Thymus (tissue), 11 donors: ENCODE measurements at regions not wholly inside any gene's neighbourhood (a gene's known extent, or its start where the extent isn't known, plus 50 kb on each side); places are given as distances from the start of the nearest gene placed in this dataset.

ENCODE experiments used
- DNase-seq, 9 donors: peaks; one replicate each; pipeline ENCODE4 v3.0.0-alpha.2; 2013; ENCODE audit warnings: low spot score in 9 of 9, low read depth in 6 of 9, missing footprints in 1 of 9
- H3K27ac ChIP-seq, 2 donors: one replicate each; pipeline ENCODE4 v1.5.1; 2013; ENCODE audit warnings: control low read depth in 1 of 2, low read depth in 1 of 2, low read length in 1 of 2, mild to moderate bottlenecking in 1 of 2, moderate library complexity in 1 of 2
- H3K27me3 ChIP-seq, 2 donors: one replicate each; pipeline ENCODE4 v1.5.1; 2013; ENCODE audit warnings: low read length in 1 of 2; ENCODE audit not compliant: control insufficient read depth in 2 of 2, insufficient read depth in 1 of 2
- H3K36me3 ChIP-seq, 2 donors: one replicate each; pipeline ENCODE4 v1.5.1; 2013; ENCODE audit warnings: low read length in 1 of 2, mild to moderate bottlenecking in 1 of 2, moderate library complexity in 1 of 2; ENCODE audit not compliant: control insufficient read depth in 2 of 2, insufficient read depth in 2 of 2
- H3K4me1 ChIP-seq, 2 donors: one replicate each; pipeline ENCODE4 v1.5.1; 2013; ENCODE audit warnings: low read length in 2 of 2; ENCODE audit not compliant: control insufficient read depth in 2 of 2, insufficient read depth in 2 of 2
- H3K4me3 ChIP-seq, 2 donors: one replicate each; pipeline ENCODE4 v1.5.1; 2013; ENCODE audit warnings: low read length in 2 of 2, control low read depth in 1 of 2, mild to moderate bottlenecking in 1 of 2
- H3K9me3 ChIP-seq, 2 donors: one replicate each; pipeline ENCODE4 v1.5.1; 2013; ENCODE audit warnings: low read length in 1 of 2, mild to moderate bottlenecking in 1 of 2; ENCODE audit not compliant: control insufficient read depth in 2 of 2, insufficient read depth in 1 of 2
- WGBS: extraction: QIAGEN DNeasy Blood & Tissue Kit; methylation state at CpG from one replicate; pipeline ENCODE4 v1.1.7; 2013; 5-methylcytosine and 5-hydroxymethylcytosine counted together
- donor health status: healthy.

GRCh38 chr12:46675736-46676135, 150.1 kb downstream of the SLC38A4 start:
- no peaks in the 10 kb centered on the region for H3K4me1 ChIP-seq
- 86% methylated on average over 11 of the region's 11 CpGs for WGBS

GRCh38 chr12:46674800-46675199, 151.0 kb downstream of the SLC38A4 start:
- Histone ChIP-seq H3K4me1 (no peaks in the 10 kb centered on the region), H3K9me3 (no peaks in the 10 kb centered on the region), H3K4me3 (no peak overlapping the region), H3K27me3 (no peaks in the 10 kb centered on the region), H3K27ac (no peak overlapping the region), H3K36me3 (no peaks in the 10 kb centered on the region)
- WGBS = 95% methylated on average over 4 of the region's 4 CpGs
- DNase-seq = no peak

More at GRCh38 chr12:46675736-46676135, 150.1 kb downstream of the SLC38A4 start:
- no peaks in the 10 kb centered on the region for H3K27me3 ChIP-seq
- no peaks in the 10 kb centered on the region for H3K36me3 ChIP-seq
- H3K27ac ChIP-seq = no peak overlapping the region
- no peaks in the 10 kb centered on the region for H3K9me3 ChIP-seq
- H3K4me3 ChIP-seq = no peak overlapping the region
- DNase-seq = peak in 6 of 9 donors; percentile 22 to 56 (median 25)

- no peaks in the 10 kb centered on the region for H3K36me3 ChIP-seq
- H3K27me3 ChIP-seq = no peaks in the 10 kb centered on the region
- no peak overlapping the region for H3K4me3 ChIP-seq
- no peaks in the 10 kb centered on the region for H3K4me1 ChIP-seq
- WGBS = 96% methylated on average over 1 of the region's 1 CpG
- H3K27ac ChIP-seq = no peak overlapping the region
- DNase-seq = no peak
- H3K9me3 ChIP-seq = peaks cover 0 to 2% of the 10 kb centered on the region in 2 donors
These were observed 151.7 kb downstream of the SLC38A4 start for GRCh38 chr12:46674129-46674528.

GRCh38 chr12:46671102-46671501, 154.7 kb downstream of the SLC38A4 start:
- no peak overlapping the region for H3K4me3 ChIP-seq
- no peaks in the 10 kb centered on the region for H3K27me3 ChIP-seq
- 97% methylated on average over 2 of the region's 2 CpGs for WGBS
- H3K36me3 ChIP-seq = no peaks in the 10 kb centered on the region
- peaks cover 0 to 2% of the 10 kb centered on the region in 2 donors for H3K9me3 ChIP-seq
- H3K4me1 ChIP-seq = no peaks in the 10 kb centered on the region
- no peak overlapping the region for H3K27ac ChIP-seq
- DNase-seq = no peak

- Histone ChIP-seq H3K27me3 (no peaks in the 10 kb centered on the region), H3K4me1 (no peaks in the 10 kb centered on the region), H3K36me3 (no peaks in the 10 kb centered on the region), H3K27ac (no peak overlapping the region), H3K4me3 (no peak overlapping the region), H3K9me3 (peaks cover 0 to 2% of the 10 kb centered on the region in 2 donors)
- DNase-seq = no peak
- 93% methylated on average over 1 of the region's 1 CpG for WGBS
These were observed 155.2 kb downstream of the SLC38A4 start for GRCh38 chr12:46670636-46671035.

- DNase-seq = no peak
- H3K36me3 ChIP-seq = no peaks in the 10 kb centered on the region
- H3K27ac ChIP-seq = no peak overlapping the region
- WGBS = 73% methylated on average over 2 of the region's 2 CpGs
- H3K4me1 ChIP-seq = no peaks in the 10 kb centered on the region
- peaks cover 0 to 2% of the 10 kb centered on the region in 2 donors for H3K9me3 ChIP-seq
- no peak overlapping the region for H3K4me3 ChIP-seq
- H3K27me3 ChIP-seq = no peaks in the 10 kb centered on the region
These were observed 156.1 kb downstream of the SLC38A4 start for GRCh38 chr12:46669720-46670119.

GRCh38 chr12:46667551-46667950, 158.2 kb downstream of the SLC38A4 start:
- Histone ChIP-seq H3K27me3 (no peaks in the 10 kb centered on the region), H3K4me3 (no peak overlapping the region), H3K4me1 (no peaks in the 10 kb centered on the region), H3K36me3 (no peaks in the 10 kb centered on the region), H3K9me3 (peaks cover 0 to 2% of the 10 kb centered on the region in 2 donors), H3K27ac (no peak overlapping the region)
- DNase-seq = no peak

GRCh38 chr12:46664761-46665287, 161.0 kb downstream of the SLC38A4 start:
- peak in 1 of 9 donors; percentile 22 for DNase-seq
- H3K36me3 ChIP-seq = no peaks in the 10 kb centered on the region
- no peak overlapping the region for H3K4me3 ChIP-seq
- H3K27ac ChIP-seq = no peak overlapping the region
- no peaks in the 10 kb centered on the region for H3K27me3 ChIP-seq
- peaks cover 0 to 2% of the 10 kb centered on the region in 2 donors for H3K9me3 ChIP-seq
- peaks cover 4 to 5% of the 10 kb centered on the region in 2 donors for H3K4me1 ChIP-seq
- WGBS = 36% methylated on average over 3 of the region's 3 CpGs

GRCh38 chr12:46663318-46663717, 162.5 kb downstream of the SLC38A4 start:
- Histone ChIP-seq H3K27ac (no peak overlapping the region), H3K9me3 (no peaks in the 10 kb centered on the region), H3K4me1 (peaks cover 4 to 5% of the 10 kb centered on the region in 2 donors)

More at GRCh38 chr12:46663318-46663717, 162.5 kb downstream of the SLC38A4 start:
- H3K36me3 ChIP-seq = no peaks in the 10 kb centered on the region
- no peak overlapping the region for H3K4me3 ChIP-seq
- DNase-seq = no peak
- no peaks in the 10 kb centered on the region for H3K27me3 ChIP-seq
